Adipocyte (in vitro differentiated cells): ENCODE measurements at regions not wholly inside any gene's neighbourhood (a gene's known extent, or its start where the extent isn't known, plus 50 kb on each side); places are given as distances from the start of the nearest gene placed in this dataset.

Experiments used
- DNase-seq: peaks from one replicate; pipeline ENCODE4 v3.0.0-alpha.2; 2015; ENCODE audit warnings: low read depth
- H3K27me3 ChIP-seq: replicated peaks from 2 replicates; pipeline ENCODE4 v1.7.0; 2013; ENCODE audit warnings: mild to moderate bottlenecking, low read length, moderate library complexity; ENCODE audit not compliant: control insufficient read depth, insufficient read depth
- H3K36me3 ChIP-seq: 2 replicates; pipeline ENCODE4 v1.7.0; 2013; ENCODE audit warnings: low read length, mild to moderate bottlenecking, moderate library complexity; ENCODE audit not compliant: control insufficient read depth, insufficient read depth, severe bottlenecking
- H3K4me1 ChIP-seq: 2 replicates; pipeline ENCODE4 v1.7.0; 2013; ENCODE audit warnings: mild to moderate bottlenecking, low read length, moderate library complexity; ENCODE audit not compliant: control insufficient read depth, insufficient read depth
- H3K4me3 ChIP-seq: 2 replicates; pipeline ENCODE4 v1.7.0; 2013; ENCODE audit warnings: mild to moderate bottlenecking, low read length, moderate library complexity
- H3K9ac ChIP-seq: 2 replicates; pipeline ENCODE4 v1.7.0; 2013; ENCODE audit warnings: mild to moderate bottlenecking, low read length, moderate library complexity
- H3K9me3 ChIP-seq: 2 replicates; pipeline ENCODE4 v1.7.0; 2013; ENCODE audit warnings: mild to moderate bottlenecking, low read length, moderate library complexity; ENCODE audit not compliant: control insufficient read depth

DNA sequence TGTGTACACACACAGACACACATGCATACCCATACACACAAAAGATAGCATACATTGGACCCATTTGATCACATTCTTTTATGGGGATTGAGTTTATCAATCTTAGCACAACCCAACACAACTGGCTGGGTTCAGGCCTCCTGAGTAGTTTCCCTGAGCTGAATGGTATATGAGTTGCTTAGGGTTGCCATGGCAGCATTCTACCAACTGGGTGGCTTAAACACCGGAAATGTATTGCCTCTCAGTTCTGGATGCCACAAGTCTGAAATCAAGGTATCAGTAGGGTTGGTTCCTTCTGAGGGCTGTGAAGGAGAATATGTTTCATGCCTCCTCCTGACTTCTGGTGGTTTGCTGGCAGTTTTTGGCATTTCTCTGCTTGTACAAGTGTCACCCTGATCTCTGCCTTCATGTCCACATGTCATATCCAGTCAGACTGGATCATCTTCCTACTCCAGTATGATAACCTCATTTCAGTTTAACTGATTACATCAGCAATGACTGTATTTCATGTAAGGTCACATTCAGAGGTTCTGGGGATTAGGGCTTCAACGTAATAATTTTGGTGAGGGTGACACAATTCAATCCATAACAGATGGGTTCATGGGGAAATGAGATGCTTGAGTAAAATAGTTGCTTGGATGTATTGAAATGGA, 212.7 kb downstream of the KCNE4 start:
- Histone ChIP-seq H3K27me3 (no peaks in the 10 kb centered on the region), H3K36me3 (no peaks in the 10 kb centered on the region), H3K4me1 (no peaks in the 10 kb centered on the region), H3K4me3 (no peak overlapping the region), H3K9me3 (no peaks in the 10 kb centered on the region), H3K9ac (no peak overlapping the region)
- no peak for DNase-seq

DNA sequence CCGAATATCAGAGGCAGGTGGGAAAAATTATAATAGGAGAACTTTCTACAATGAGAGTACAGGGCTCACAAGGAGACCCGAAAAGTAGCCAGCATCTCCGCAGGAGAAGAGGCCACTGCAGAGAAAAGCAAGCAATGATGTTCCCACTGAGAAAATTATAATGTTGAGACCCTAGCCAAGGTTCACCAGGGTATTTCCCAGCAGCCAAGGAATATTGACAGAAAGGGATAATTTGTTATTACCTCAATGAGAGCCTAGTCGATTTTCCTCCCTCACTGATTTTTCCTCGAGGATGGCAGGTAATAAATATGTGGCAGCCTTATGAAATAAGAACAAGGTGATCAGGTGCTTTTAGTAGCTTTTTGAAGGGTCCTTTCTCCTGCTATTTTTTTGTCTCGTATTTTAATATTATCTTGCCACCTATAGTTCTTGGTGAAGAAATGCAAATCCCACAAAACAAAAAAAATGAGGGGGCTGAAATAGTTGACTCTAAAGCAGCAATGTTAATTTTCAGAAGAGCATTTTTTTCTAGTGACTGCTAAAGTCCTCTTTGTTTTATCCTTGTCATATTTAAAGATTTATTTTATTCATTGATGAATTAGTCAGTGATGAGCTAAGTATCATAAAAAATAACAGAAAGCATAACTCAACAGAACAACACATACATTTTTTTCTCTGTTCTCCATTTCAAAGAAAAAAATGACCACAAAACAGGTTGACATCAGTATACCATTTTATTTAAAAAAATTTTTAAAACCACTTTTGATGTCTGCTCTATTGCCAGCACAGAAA, 215.4 kb downstream of the KCNE4 start:
- Histone ChIP-seq H3K4me1 (no peaks in the 10 kb centered on the region), H3K36me3 (no peaks in the 10 kb centered on the region)
- no peak for DNase-seq

DNA sequence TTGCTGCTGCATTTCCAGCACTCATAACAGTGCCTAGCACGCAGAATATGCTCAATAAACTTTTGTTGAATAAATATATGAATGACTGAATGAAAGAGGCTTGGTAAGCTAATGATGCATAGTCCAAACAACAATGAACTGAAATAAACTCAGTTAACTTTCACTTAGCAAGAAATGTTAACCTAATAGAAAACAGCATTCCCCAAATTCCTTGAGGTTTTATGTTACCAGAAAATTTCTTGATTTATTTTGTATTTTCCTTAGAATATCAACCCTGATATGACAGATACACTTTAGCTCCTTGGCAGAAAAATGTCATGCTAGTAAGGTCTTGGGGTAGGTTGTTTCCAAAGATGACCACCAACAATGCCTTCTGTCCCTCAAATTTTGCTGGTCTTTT, 217.4 kb downstream of the KCNE4 start:
- H3K36me3 ChIP-seq, result no peaks in the 10 kb centered on the region
- no peaks in the 10 kb centered on the region for H3K9me3 ChIP-seq
- H3K4me1 ChIP-seq, result no peaks in the 10 kb centered on the region
- no peak overlapping the region for H3K4me3 ChIP-seq
- peak; percentile 19 for DNase-seq
- H3K27me3 ChIP-seq, result no peaks in the 10 kb centered on the region
- H3K9ac ChIP-seq, result no peak overlapping the region

More for the DNA sequence above, 215.4 kb downstream of the KCNE4 start:
- H3K27me3 ChIP-seq, result no peaks in the 10 kb centered on the region
- no peak overlapping the region for H3K9ac ChIP-seq
- no peak overlapping the region for H3K4me3 ChIP-seq
- H3K9me3 ChIP-seq, result no peaks in the 10 kb centered on the region

DNA sequence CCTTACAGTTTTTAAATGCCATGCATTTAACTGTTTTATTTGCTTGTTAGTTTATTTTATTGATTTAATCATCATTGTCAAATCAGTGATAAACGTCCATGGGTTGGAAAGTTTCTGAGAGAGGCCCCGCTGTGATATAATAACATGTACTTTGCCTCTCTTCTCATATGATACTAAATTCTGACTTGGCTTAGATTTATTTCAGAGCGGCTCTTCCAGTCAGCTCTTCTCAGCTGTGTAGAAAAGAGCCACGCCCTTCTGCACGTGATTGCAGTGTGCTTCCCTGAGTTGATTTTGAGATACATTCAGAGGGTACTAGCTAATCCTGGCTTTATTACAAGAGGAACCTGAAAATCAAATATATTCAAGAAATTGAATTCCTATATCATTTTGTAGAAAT, 218.6 kb downstream of the KCNE4 start:
- no peak overlapping the region for H3K9ac ChIP-seq
- H3K4me1 ChIP-seq, result no peaks in the 10 kb centered on the region
- H3K9me3 ChIP-seq, result no peaks in the 10 kb centered on the region
- H3K4me3 ChIP-seq, result no peak overlapping the region
- H3K27me3 ChIP-seq, result no peaks in the 10 kb centered on the region
- H3K36me3 ChIP-seq, result no peaks in the 10 kb centered on the region
- no peak for DNase-seq

DNA sequence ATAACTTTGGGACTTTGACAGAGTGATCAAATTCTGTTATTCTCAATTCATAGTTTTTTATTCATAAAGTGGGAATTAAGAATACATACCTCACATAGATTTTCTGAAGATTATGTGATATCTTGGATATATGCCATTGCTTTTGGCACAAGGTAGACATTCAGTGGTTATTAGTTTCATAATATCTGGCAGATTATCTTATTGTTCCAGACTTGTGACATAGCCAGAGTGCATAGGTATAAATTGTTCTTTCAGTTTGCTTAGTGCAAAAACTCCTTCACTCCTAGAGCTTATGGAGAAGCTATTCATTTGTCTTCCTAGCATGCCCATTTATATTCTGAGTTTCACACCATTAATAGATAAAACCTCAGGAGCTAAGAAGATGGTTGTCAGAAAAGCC, 222.0 kb downstream of the KCNE4 start:
- no peak for DNase-seq
- Histone ChIP-seq H3K4me1 (no peaks in the 10 kb centered on the region), H3K9ac (no peak overlapping the region), H3K9me3 (no peaks in the 10 kb centered on the region), H3K36me3 (no peaks in the 10 kb centered on the region), H3K4me3 (no peak overlapping the region), H3K27me3 (no peaks in the 10 kb centered on the region)

DNA sequence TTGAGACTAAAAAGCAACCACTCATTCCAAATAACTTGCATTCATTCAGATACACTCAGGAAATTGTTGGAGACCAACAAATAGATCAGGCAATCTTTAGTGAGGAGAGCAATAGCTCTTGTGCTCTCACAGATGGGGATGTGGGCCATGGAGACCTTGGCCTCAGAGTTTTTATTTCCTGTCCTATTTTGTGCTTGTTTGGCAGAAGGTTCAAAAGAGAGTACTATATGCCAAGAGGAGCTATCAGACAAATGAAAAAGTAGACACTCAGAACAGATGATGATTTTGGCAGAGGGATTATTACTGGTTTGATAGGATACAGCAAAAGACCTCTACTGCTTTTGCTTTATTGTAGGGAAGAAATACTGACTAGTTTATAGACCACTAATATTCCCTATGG, 230.2 kb downstream of the KCNE4 start:
- no peak for DNase-seq
- Histone ChIP-seq H3K36me3 (no peaks in the 10 kb centered on the region), H3K4me1 (no peaks in the 10 kb centered on the region), H3K9ac (no peak overlapping the region), H3K27me3 (no peaks in the 10 kb centered on the region), H3K4me3 (no peak overlapping the region), H3K9me3 (peaks cover 4% of the 10 kb centered on the region)

DNA sequence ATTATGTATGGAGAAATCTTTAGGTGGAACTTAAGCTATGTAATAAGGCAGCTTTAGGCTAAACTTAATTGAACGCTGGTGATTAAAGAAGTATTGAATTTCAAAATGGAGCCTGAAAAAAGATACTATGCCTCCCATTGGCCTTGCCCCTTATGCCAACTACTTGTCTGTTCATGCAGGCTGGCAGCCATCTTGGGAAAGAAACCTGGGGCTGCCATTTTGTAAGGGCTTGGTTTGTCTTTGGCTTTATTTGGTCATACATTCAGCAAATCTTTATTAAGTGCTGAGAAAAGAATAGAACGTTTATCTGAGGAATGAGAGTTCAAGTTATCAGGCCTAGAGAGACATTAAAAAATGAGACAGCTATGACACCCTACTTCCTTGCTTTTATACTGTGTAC, 231.3 kb downstream of the KCNE4 start:
- Histone ChIP-seq H3K9ac (no peak overlapping the region), H3K27me3 (no peaks in the 10 kb centered on the region), H3K4me1 (no peaks in the 10 kb centered on the region), H3K4me3 (no peak overlapping the region), H3K9me3 (peaks cover 4% of the 10 kb centered on the region), H3K36me3 (no peaks in the 10 kb centered on the region)
- no peak for DNase-seq

DNA sequence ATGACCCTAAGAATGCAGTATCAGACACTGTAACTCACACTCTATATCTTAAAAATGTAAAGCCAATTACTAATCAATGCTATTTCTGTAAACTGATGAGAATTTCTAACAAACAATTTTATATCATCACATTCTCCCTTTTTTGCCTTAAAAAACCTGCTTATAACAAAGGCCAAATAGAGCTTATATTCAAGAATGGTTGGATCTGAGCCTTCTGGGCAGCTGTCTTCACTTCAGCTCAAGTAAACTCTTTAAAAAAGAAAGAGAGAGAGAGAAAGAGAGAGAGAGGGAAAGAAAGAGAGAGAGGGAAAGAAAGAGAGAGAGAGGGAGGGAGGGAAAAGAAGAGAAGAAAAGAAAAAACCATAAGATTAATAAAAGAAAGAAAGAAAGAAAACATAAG, 231.8 kb downstream of the KCNE4 start:
- Histone ChIP-seq H3K9me3 (peaks cover 4% of the 10 kb centered on the region), H3K4me1 (no peaks in the 10 kb centered on the region)
- DNase-seq, result no peak

DNA sequence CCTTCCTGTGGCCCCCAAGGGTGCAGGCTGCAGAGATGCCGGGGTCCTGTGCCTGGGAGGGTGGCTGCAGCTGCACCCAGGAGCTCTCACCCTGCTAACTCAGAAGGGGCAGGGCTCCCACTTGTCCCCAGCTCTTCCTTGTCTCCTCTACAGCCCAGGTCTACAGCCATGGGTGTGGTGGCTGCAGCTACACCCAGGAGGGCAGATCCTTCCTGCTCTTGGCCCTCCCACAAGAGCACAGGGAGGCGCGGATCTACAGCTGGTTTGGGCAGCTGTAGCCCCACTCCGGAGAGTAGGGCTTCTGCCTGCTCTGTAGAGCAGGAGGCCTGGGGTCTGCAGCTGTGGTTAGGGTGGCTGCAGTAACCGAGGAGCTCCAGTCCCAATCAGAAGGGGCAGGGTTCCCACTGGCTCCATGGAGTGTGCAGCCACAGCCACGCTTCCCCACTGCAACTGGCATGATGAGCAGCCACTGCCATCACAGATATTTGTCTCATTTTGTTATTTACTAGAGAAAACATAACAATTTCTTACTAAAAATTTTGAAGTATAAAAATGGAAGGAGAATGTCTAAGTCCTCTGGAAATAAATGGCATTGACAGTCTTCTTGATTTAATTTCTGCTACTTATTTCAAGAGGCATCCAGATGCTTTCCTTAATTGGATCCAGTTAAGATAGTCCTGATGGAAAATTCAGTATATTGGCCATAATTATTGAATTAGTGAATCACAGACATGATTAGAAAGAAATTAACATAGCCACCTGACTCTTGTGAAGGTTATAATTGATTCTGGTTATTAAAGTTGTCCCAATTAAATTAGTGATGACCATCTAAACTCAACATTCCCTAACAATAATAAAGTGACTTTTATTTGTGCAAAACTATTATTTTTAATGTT, 233.6 kb downstream of the KCNE4 start:
- H3K9me3 ChIP-seq, result peaks cover 4% of the 10 kb centered on the region
- no peaks in the 10 kb centered on the region for H3K36me3 ChIP-seq
- no peak for DNase-seq
- H3K4me1 ChIP-seq, result no peaks in the 10 kb centered on the region
- no peaks in the 10 kb centered on the region for H3K27me3 ChIP-seq
- H3K9ac ChIP-seq, result no peak overlapping the region
- no peak overlapping the region for H3K4me3 ChIP-seq

More for the DNA sequence above, 231.8 kb downstream of the KCNE4 start:
- H3K9ac ChIP-seq, result no peak overlapping the region
- no peak overlapping the region for H3K4me3 ChIP-seq
- H3K36me3 ChIP-seq, result no peaks in the 10 kb centered on the region
- H3K27me3 ChIP-seq, result no peaks in the 10 kb centered on the region

DNA sequence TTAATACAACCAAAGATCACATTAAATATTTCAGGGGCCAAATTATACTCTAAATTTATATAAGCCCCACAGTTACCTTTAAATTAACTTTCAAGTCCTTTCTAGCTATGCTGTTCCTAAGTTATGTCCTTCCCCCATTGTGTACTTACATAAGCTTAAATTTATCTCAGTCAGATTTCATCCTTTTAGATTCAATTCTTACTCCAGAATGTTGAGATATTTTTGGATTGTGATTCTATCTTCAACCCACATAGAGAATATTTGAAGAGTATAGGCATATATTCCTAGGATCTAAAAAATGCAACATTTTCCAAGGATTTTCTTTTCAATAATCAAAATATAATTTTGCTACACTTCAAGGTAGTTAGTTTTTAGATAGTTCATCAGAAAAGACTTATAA, 242.8 kb downstream of the KCNE4 start:
- Histone ChIP-seq H3K27me3 (no peaks in the 10 kb centered on the region), H3K4me3 (no peak overlapping the region), H3K4me1 (no peaks in the 10 kb centered on the region), H3K9me3 (no peaks in the 10 kb centered on the region), H3K36me3 (no peaks in the 10 kb centered on the region), H3K9ac (no peak overlapping the region)
- DNase-seq, result no peak

DNA sequence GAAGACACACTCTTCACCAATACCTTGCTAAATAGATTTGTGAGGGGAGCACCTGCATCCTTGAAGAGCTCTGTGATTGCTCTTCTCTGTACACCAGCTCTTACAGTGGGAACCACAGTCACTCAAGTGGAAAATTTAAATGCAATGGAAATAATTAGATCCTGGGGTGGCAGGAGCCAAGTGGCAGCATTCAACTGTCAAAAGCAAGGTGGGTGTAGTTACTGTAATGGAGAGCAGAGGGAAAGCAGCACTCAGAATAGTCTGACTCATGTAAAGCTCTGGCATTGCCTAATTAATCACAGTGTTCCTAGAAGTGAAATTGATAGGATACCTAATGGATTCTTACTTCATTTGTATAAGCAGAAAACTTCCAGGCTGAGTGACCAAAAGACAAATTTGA, 245.8 kb downstream of the KCNE4 start:
- H3K4me3 ChIP-seq, result no peak overlapping the region
- H3K36me3 ChIP-seq, result no peaks in the 10 kb centered on the region
- DNase-seq, result peak; percentile 32
- no peak overlapping the region for H3K9ac ChIP-seq
- no peaks in the 10 kb centered on the region for H3K27me3 ChIP-seq
- no peaks in the 10 kb centered on the region for H3K4me1 ChIP-seq
- H3K9me3 ChIP-seq, result no peaks in the 10 kb centered on the region
